Spinal cord (tissue), 9 donors: ENCODE measurements at regions not wholly inside any gene's neighbourhood (a gene's known extent, or its start where the extent isn't known, plus 50 kb on each side); places are given as distances from the start of the nearest gene placed in this dataset.

Source experiments
- DNase-seq, 6 donors: peaks; one replicate each; pipeline versions ENCODE4 v3.0.0 to v3.0.0-alpha.2; 2013 to 2015; ENCODE audit warnings: low spot score in 6 of 6, low read depth in 4 of 6
- H3K27ac ChIP-seq: one replicate; pipeline ENCODE4 v1.5.1; 2013; ENCODE audit warnings: low read depth, low read length, control low read depth
- H3K27me3 ChIP-seq: one replicate; pipeline ENCODE4 v1.6.1; 2013; ENCODE audit warnings: low read length; ENCODE audit not compliant: control insufficient read depth, insufficient read depth
- H3K36me3 ChIP-seq: one replicate; pipeline ENCODE4 v1.6.1; 2013; ENCODE audit warnings: low read length; ENCODE audit not compliant: control insufficient read depth, insufficient read depth
- H3K4me1 ChIP-seq: one replicate; pipeline ENCODE4 v1.6.1; 2013; ENCODE audit warnings: low read length; ENCODE audit not compliant: control insufficient read depth, insufficient read depth
- H3K4me3 ChIP-seq: one replicate; pipeline ENCODE4 v1.5.1; 2013; ENCODE audit warnings: low read depth, low read length, control low read depth
- H3K9me3 ChIP-seq: one replicate; pipeline ENCODE4 v1.6.1; 2013; ENCODE audit warnings: low read length; ENCODE audit not compliant: control insufficient read depth, insufficient read depth
- WGBS: methylation state at CpG from one replicate; pipeline ENCODE4 v1.1.5; 2013; ENCODE audit warnings: missing lambda C conversion rate; ENCODE audit not compliant: insufficient coverage; 5-methylcytosine and 5-hydroxymethylcytosine counted together
- donor health status: healthy.

GRCh38 chr20:22703843-22704242, 119.5 kb upstream of the FOXA2 start:
- H3K36me3 ChIP-seq, result no peaks in the 10 kb centered on the region
- H3K4me1 ChIP-seq, result no peaks in the 10 kb centered on the region
- no peaks in the 10 kb centered on the region for H3K9me3 ChIP-seq
- H3K27me3 ChIP-seq, result no peaks in the 10 kb centered on the region
- H3K27ac ChIP-seq, result no peak overlapping the region
- DNase-seq, result no peak
- no peak overlapping the region for H3K4me3 ChIP-seq

- Histone ChIP-seq H3K27me3 (no peaks in the 10 kb centered on the region), H3K4me1 (no peaks in the 10 kb centered on the region), H3K36me3 (no peaks in the 10 kb centered on the region), H3K4me3 (no peak overlapping the region), H3K9me3 (no peaks in the 10 kb centered on the region), H3K27ac (no peak overlapping the region)
- WGBS, result 75% methylated on average over 1 of the region's 2 CpGs
- no peak for DNase-seq
Measured at GRCh38 chr20:22711971-22712755, 127.8 kb upstream of the FOXA2 start.

- Histone ChIP-seq H3K4me3 (no peak overlapping the region), H3K4me1 (peaks cover 6% of the 10 kb centered on the region), H3K36me3 (no peaks in the 10 kb centered on the region), H3K9me3 (no peaks in the 10 kb centered on the region), H3K27ac (no peak overlapping the region), H3K27me3 (no peaks in the 10 kb centered on the region)
- peak in 1 of 6 donors; percentile 5 for DNase-seq
- WGBS, result 65% methylated on average over 5 of the region's 5 CpGs
Measured at GRCh38 chr20:22716821-22717351, 132.5 kb upstream of the FOXA2 start.

- no peak for DNase-seq
- Histone ChIP-seq H3K9me3 (no peaks in the 10 kb centered on the region), H3K27ac (no peak overlapping the region), H3K4me1 (peaks cover 6% of the 10 kb centered on the region), H3K4me3 (no peak overlapping the region), H3K27me3 (no peaks in the 10 kb centered on the region), H3K36me3 (no peaks in the 10 kb centered on the region)
- 83% methylated on average over 2 of the region's 4 CpGs for WGBS
Measured at GRCh38 chr20:22717466-22717865, 133.1 kb upstream of the FOXA2 start.

GRCh38 chr20:22719167-22719591, 134.8 kb upstream of the FOXA2 start:
- no peaks in the 10 kb centered on the region for H3K36me3 ChIP-seq
- H3K27ac ChIP-seq, result no peak overlapping the region
- WGBS, result 50% methylated on average over 7 of the region's 7 CpGs
- H3K9me3 ChIP-seq, result no peaks in the 10 kb centered on the region
- no peak for DNase-seq
- H3K4me3 ChIP-seq, result no peak overlapping the region
- H3K4me1 ChIP-seq, result peaks cover 6% of the 10 kb centered on the region
- H3K27me3 ChIP-seq, result no peaks in the 10 kb centered on the region

DNA sequence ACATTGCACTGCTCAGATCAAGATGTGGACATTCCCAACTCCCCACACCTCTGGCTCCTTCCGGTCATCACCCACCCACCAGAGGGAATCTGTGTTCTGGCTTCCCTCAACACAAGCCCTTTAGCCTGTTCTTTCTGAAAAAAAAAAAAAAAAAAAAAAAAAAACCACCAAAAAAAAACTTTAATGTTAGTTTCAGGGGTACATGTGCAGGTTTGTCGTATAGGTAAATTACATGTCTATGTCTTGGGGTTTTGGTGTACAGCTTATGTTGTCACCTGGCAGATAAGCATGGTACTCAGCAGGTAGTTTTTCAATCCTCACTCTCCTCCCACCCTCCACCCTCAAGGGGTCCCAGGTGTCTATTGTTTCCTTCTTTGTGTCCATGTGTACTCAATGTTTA, 135.8 kb upstream of the FOXA2 start:
- H3K4me3 ChIP-seq, result no peak overlapping the region
- DNase-seq, result no peak
- H3K9me3 ChIP-seq, result no peaks in the 10 kb centered on the region
- H3K27ac ChIP-seq, result no peak overlapping the region
- WGBS, result no CpG with 5 or more reads among the region's 2 CpGs
- peaks cover 6% of the 10 kb centered on the region for H3K4me1 ChIP-seq
- H3K27me3 ChIP-seq, result no peaks in the 10 kb centered on the region
- no peaks in the 10 kb centered on the region for H3K36me3 ChIP-seq

DNA sequence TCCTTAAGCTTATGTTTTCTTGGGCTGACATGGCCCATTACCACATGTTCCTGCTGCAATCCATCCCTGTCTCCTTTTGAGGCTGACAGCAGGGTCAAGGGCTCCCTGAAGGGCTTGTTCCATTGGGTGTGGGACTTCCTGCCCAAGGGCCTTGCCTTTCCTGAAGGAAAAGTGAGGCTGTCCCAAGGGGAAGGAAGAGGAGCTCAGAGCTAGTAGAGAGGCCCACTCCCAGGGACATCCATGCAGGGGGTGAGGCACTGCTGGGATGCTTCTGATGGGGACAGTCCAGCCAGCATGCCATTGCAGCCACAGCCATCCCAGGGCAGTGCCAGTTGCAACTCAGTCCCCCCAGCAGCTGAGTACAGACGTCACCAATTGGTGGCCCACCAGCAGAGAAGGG, 138.4 kb upstream of the FOXA2 start:
- whole genome bisulfite sequencing, result 64% methylated on average over 1 of the region's 1 CpG
- H3K4me3 ChIP-seq, result no peak overlapping the region
- DNase-seq, result no peak
- no peak overlapping the region for H3K27ac ChIP-seq
- H3K27me3 ChIP-seq, result no peaks in the 10 kb centered on the region
- peaks cover 6% of the 10 kb centered on the region for H3K4me1 ChIP-seq
- no peaks in the 10 kb centered on the region for H3K9me3 ChIP-seq
- no peaks in the 10 kb centered on the region for H3K36me3 ChIP-seq

- Histone ChIP-seq H3K27ac (no peak overlapping the region), H3K27me3 (no peaks in the 10 kb centered on the region), H3K4me1 (peaks cover 6% of the 10 kb centered on the region), H3K9me3 (no peaks in the 10 kb centered on the region), H3K36me3 (no peaks in the 10 kb centered on the region), H3K4me3 (no peak overlapping the region)
- WGBS, result 100% methylated on average over 1 of the region's 2 CpGs
- peak in 1 of 6 donors; percentile 8 for DNase-seq
Measured at GRCh38 chr20:22723659-22724058, 139.3 kb upstream of the FOXA2 start.

DNA sequence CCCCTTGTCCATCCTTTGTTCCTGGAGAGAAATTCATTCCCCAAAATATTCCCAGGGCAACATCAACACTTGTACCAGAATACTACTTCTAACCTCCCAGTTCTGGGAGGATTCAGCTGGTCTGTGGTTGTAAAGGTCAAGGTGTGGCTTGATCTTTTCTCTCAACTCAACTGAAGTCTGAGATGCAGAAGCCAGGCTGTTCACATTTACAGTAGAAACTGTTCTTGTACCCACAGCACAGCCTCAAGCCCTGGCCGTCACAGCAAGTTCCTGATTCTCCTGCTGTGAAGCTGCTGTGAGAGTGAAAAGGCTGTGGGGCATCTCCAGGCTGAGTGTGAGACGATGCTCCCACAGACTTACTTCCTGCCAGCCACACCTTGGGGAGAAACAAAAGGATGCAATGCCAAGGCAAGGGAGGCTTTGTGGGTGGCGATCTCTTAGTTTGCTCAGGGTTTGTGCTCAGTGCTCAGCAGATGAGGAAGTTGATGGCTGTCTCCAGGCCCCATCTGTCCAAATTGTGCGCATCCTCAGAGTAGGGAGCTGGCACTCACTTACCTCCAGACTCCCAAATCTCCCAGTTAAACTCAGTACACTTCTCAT, 143.9 kb upstream of the FOXA2 start:
- Histone ChIP-seq H3K36me3 (no peaks in the 10 kb centered on the region), H3K27me3 (no peaks in the 10 kb centered on the region), H3K9me3 (no peaks in the 10 kb centered on the region), H3K4me3 (no peak overlapping the region), H3K27ac (no peak overlapping the region), H3K4me1 (no peaks in the 10 kb centered on the region)
- no peak for DNase-seq
- WGBS, result 79% methylated on average over 2 of the region's 4 CpGs

GRCh38 chr20:22729180-22729579, 144.8 kb upstream of the FOXA2 start:
- Histone ChIP-seq H3K4me3 (no peak overlapping the region), H3K36me3 (no peaks in the 10 kb centered on the region), H3K9me3 (no peaks in the 10 kb centered on the region), H3K4me1 (no peaks in the 10 kb centered on the region), H3K27me3 (no peaks in the 10 kb centered on the region), H3K27ac (no peak overlapping the region)
- no peak for DNase-seq
